ENCODE measurements at regions not wholly inside any gene's neighbourhood (a gene's known extent, or its start where the extent isn't known, plus 50 kb on each side); places are given as distances from the start of the nearest gene placed in this dataset.

- no peak for TF ChIP-seq CTCF (IDR thresholded peaks at IDR 0.05; ENCODE audit: low read length)
- no peak for TF ChIP-seq EZH2 (optimal IDR thresholded peaks at IDR 0.05; ENCODE audit: low read depth, low read length)
Observed at GRCh38 chr3:24604215-24604614, 109.6 kb upstream of the THRB start.
